ENCODE measurements at regions not wholly inside any gene's neighbourhood (a gene's known extent, or its start where the extent isn't known, plus 50 kb on each side); places are given as distances from the start of the nearest gene placed in this dataset.

DNA sequence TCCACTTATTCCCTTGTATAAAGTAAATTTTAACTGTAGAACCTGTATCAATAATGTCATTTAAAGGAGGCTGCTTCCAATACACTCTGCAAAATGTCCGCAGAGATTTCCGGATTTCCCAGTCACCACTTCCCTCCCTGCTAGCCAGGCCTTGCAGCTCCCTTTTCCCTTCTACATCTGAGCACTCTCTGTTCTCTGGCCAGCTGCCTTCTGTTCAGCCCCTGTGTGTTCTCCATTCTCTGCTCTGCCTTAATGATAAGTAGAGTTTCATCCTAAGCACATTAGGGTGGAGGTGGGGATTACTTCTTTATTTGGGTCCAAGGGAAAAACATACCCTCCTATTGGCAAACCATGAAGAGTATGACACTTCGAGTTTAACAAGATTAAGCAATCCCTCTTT lies 719.6 kb upstream of the WWC1 start:
- TF ChIP-seq, protein P1, sequence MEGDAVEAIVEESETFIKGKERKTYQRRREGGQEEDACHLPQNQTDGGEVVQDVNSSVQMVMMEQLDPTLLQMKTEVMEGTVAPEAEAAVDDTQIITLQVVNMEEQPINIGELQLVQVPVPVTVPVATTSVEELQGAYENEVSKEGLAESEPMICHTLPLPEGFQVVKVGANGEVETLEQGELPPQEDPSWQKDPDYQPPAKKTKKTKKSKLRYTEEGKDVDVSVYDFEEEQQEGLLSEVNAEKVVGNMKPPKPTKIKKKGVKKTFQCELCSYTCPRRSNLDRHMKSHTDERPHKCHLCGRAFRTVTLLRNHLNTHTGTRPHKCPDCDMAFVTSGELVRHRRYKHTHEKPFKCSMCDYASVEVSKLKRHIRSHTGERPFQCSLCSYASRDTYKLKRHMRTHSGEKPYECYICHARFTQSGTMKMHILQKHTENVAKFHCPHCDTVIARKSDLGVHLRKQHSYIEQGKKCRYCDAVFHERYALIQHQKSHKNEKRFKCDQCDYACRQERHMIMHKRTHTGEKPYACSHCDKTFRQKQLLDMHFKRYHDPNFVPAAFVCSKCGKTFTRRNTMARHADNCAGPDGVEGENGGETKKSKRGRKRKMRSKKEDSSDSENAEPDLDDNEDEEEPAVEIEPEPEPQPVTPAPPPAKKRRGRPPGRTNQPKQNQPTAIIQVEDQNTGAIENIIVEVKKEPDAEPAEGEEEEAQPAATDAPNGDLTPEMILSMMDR (IDR thresholded peaks at IDR 0.05; ENCODE audit: low read depth, low read length, missing input control), result no peak
- TF ChIP-seq YY1 (IDR thresholded peaks at IDR 0.05) (no peak), SP1 (IDR thresholded peaks at IDR 0.05) (no peak), GABPA (IDR thresholded peaks at IDR 0.05 in 1 of 2, conservative IDR thresholded peaks at IDR 0.05 in 1 of 2) (no peak), RAD21 (IDR thresholded peaks at IDR 0.05) (no peak), JUND (IDR thresholded peaks at IDR 0.05) (no peak), TAF1 (conservative IDR thresholded peaks at IDR 0.05) (no peak), RXRA (IDR thresholded peaks at IDR 0.05) (no peak), NR2F2 (IDR thresholded peaks at IDR 0.05) (no peak), FOXA1 (IDR thresholded peaks at IDR 0.05) (no peak)
- TF ChIP-seq, protein P2, sequence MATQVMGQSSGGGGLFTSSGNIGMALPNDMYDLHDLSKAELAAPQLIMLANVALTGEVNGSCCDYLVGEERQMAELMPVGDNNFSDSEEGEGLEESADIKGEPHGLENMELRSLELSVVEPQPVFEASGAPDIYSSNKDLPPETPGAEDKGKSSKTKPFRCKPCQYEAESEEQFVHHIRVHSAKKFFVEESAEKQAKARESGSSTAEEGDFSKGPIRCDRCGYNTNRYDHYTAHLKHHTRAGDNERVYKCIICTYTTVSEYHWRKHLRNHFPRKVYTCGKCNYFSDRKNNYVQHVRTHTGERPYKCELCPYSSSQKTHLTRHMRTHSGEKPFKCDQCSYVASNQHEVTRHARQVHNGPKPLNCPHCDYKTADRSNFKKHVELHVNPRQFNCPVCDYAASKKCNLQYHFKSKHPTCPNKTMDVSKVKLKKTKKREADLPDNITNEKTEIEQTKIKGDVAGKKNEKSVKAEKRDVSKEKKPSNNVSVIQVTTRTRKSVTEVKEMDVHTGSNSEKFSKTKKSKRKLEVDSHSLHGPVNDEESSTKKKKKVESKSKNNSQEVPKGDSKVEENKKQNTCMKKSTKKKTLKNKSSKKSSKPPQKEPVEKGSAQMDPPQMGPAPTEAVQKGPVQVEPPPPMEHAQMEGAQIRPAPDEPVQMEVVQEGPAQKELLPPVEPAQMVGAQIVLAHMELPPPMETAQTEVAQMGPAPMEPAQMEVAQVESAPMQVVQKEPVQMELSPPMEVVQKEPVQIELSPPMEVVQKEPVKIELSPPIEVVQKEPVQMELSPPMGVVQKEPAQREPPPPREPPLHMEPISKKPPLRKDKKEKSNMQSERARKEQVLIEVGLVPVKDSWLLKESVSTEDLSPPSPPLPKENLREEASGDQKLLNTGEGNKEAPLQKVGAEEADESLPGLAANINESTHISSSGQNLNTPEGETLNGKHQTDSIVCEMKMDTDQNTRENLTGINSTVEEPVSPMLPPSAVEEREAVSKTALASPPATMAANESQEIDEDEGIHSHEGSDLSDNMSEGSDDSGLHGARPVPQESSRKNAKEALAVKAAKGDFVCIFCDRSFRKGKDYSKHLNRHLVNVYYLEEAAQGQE (IDR thresholded peaks at IDR 0.05), result no peak
- TF ChIP-seq, protein P3, sequence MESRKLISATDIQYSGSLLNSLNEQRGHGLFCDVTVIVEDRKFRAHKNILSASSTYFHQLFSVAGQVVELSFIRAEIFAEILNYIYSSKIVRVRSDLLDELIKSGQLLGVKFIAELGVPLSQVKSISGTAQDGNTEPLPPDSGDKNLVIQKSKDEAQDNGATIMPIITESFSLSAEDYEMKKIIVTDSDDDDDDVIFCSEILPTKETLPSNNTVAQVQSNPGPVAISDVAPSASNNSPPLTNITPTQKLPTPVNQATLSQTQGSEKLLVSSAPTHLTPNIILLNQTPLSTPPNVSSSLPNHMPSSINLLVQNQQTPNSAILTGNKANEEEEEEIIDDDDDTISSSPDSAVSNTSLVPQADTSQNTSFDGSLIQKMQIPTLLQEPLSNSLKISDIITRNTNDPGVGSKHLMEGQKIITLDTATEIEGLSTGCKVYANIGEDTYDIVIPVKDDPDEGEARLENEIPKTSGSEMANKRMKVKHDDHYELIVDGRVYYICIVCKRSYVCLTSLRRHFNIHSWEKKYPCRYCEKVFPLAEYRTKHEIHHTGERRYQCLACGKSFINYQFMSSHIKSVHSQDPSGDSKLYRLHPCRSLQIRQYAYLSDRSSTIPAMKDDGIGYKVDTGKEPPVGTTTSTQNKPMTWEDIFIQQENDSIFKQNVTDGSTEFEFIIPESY (IDR thresholded peaks at IDR 0.05), result no peak
- TF ChIP-seq, protein P4, sequence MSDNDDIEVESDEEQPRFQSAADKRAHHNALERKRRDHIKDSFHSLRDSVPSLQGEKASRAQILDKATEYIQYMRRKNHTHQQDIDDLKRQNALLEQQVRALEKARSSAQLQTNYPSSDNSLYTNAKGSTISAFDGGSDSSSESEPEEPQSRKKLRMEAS (IDR thresholded peaks at IDR 0.05), result no peak

All from liver (tissue), 3 donors.